Stimulated activated CD4-positive, alpha-beta T cell treated with anti-CD3 and anti-CD28 coated beads, Interleukin-2, amount 100 ng/mL, for 24 hours (primary cell): ENCODE measurements at regions not wholly inside any gene's neighbourhood (a gene's known extent, or its start where the extent isn't known, plus 50 kb on each side); places are given as distances from the start of the nearest gene placed in this dataset.
"Not testable (repeated sequence)": the region's sequence is repeated elsewhere in the genome, so short reads cannot be mapped to it uniquely, and the experiment has no call there.

Experiments
- DNase-seq, 2 donors: peaks; one replicate each; pipeline ENCODE4 v3.0.0-alpha.2; 2020

GRCh38 chr5:17130302-17130701 is 87.1 kb upstream of the BASP1 start:
- not testable (repeated sequence) for DNase-seq

- no peak for DNase-seq
Observed at GRCh38 chr5:17132444-17133083, 84.9 kb upstream of the BASP1 start.

- DNase-seq, result no peak
Observed at GRCh38 chr5:17135050-17135449, 82.4 kb upstream of the BASP1 start.

GRCh38 chr5:17143335-17143734 is 74.1 kb upstream of the BASP1 start:
- no peak for DNase-seq

- no peak for DNase-seq
Observed at GRCh38 chr5:17146280-17146841, 71.1 kb upstream of the BASP1 start.

GRCh38 chr5:17147170-17147569 is 70.3 kb upstream of the BASP1 start:
- DNase-seq, result no peak

- DNase-seq, result no peak
Observed at GRCh38 chr5:17147617-17148016, 69.8 kb upstream of the BASP1 start.

GRCh38 chr5:17148481-17148880 is 69.0 kb upstream of the BASP1 start:
- no peak for DNase-seq

GRCh38 chr5:17149786-17150185 is 67.6 kb upstream of the BASP1 start:
- DNase-seq, result no peak

- DNase-seq, result no peak
Observed at GRCh38 chr5:17150531-17150930, 66.9 kb upstream of the BASP1 start.

GRCh38 chr5:17151686-17152085 is 65.7 kb upstream of the BASP1 start:
- DNase-seq, result no peak

- no peak for DNase-seq
Observed at GRCh38 chr5:17154211-17154996, 63.0 kb upstream of the BASP1 start.

- no peak for DNase-seq
Observed at GRCh38 chr5:17156463-17156862, 61.0 kb upstream of the BASP1 start.

- no peak for DNase-seq
Observed at GRCh38 chr5:17157294-17157693, 60.1 kb upstream of the BASP1 start.

- DNase-seq, result no peak
Observed at GRCh38 chr5:17157916-17158529, 59.4 kb upstream of the BASP1 start.

- no peak for DNase-seq
Observed at GRCh38 chr5:17160756-17161040, 56.7 kb upstream of the BASP1 start.

GRCh38 chr5:17161662-17162061 is 55.8 kb upstream of the BASP1 start:
- no peak for DNase-seq

GRCh38 chr5:17163221-17163620 is 54.2 kb upstream of the BASP1 start:
- DNase-seq, result no peak

GRCh38 chr5:17167171-17167891 is 50.1 kb upstream of the BASP1 start:
- DNase-seq, result no peak
